ENCODE measurements at regions not wholly inside any gene's neighbourhood (a gene's known extent, or its start where the extent isn't known, plus 50 kb on each side); places are given as distances from the start of the nearest gene placed in this dataset.

- intact Hi-C loops (cut with micrococcal nuclease), result no loop called here
Observed at GRCh38 chr10:90975096-90975495, 54.2 kb upstream of the ANKRD1 start.

- intact Hi-C loops (cut with micrococcal nuclease), result no loop called here
Observed at GRCh38 chr10:90977162-90977854, 56.4 kb upstream of the ANKRD1 start.

GRCh38 chr10:90977855-90978486 lies 57.1 kb upstream of the ANKRD1 start:
- intact Hi-C loops (cut with micrococcal nuclease), result no loop called here

GRCh38 chr10:90982406-90983008 lies 61.6 kb upstream of the ANKRD1 start:
- intact Hi-C loops (cut with micrococcal nuclease), result no loop called here

GRCh38 chr10:90983914-90984549 lies 63.1 kb upstream of the ANKRD1 start:
- intact Hi-C loops (cut with micrococcal nuclease), result no loop called here

GRCh38 chr10:90984898-90985297 lies 64.0 kb upstream of the ANKRD1 start:
- intact Hi-C loops (cut with micrococcal nuclease), result no loop called here

GRCh38 chr10:90985321-90985933 lies 64.5 kb upstream of the ANKRD1 start:
- intact Hi-C loops (cut with micrococcal nuclease), result no loop called here

GRCh38 chr10:90986136-90986760 lies 65.4 kb upstream of the ANKRD1 start:
- intact Hi-C loops (cut with micrococcal nuclease), result no loop called here

GRCh38 chr10:90986870-90987269 lies 66.0 kb upstream of the ANKRD1 start:
- intact Hi-C loops (cut with micrococcal nuclease), result no loop called here

- intact Hi-C loops (cut with micrococcal nuclease), result no loop called here
Observed at GRCh38 chr10:90987383-90987782, 66.5 kb upstream of the ANKRD1 start.

GRCh38 chr10:90988024-90988423 lies 67.1 kb upstream of the ANKRD1 start:
- intact Hi-C loops (cut with micrococcal nuclease), result no loop called here

- intact Hi-C loops (cut with micrococcal nuclease), result no loop called here
Observed at GRCh38 chr10:90988802-90989201, 67.9 kb upstream of the ANKRD1 start.

GRCh38 chr10:90989378-90989777 lies 68.5 kb upstream of the ANKRD1 start:
- intact Hi-C loops (cut with micrococcal nuclease), result no loop called here

- intact Hi-C loops (cut with micrococcal nuclease), result no loop called here
Observed at GRCh38 chr10:90992462-90992861, 71.6 kb upstream of the ANKRD1 start.

- intact Hi-C loops (cut with micrococcal nuclease), result no loop called here
Observed at GRCh38 chr10:90993340-90993739, 72.5 kb upstream of the ANKRD1 start.

- intact Hi-C loops (cut with micrococcal nuclease), result no loop called here
Observed at GRCh38 chr10:90997670-90998069, 76.8 kb upstream of the ANKRD1 start.

- intact Hi-C loops (cut with micrococcal nuclease), result no loop called here
Observed at GRCh38 chr10:90998733-90999511, 78.0 kb upstream of the ANKRD1 start.

- intact Hi-C loops (cut with micrococcal nuclease), result no loop called here
Observed at GRCh38 chr10:90999512-91000172, 78.8 kb upstream of the ANKRD1 start.

GRCh38 chr10:91000470-91000869 lies 79.6 kb upstream of the ANKRD1 start:
- intact Hi-C loops (cut with micrococcal nuclease), result no loop called here

GRCh38 chr10:91000985-91001384 lies 80.1 kb upstream of the ANKRD1 start:
- intact Hi-C loops (cut with micrococcal nuclease), result no loop called here
